Activated CD4-positive, alpha-beta T cell treated with anti-CD3 and anti-CD28 coated beads, Interleukin-2, amount 10 ng/mL, durations not matched to agents 7 days and 5 days (primary cell): ENCODE measurements at regions not wholly inside any gene's neighbourhood (a gene's known extent, or its start where the extent isn't known, plus 50 kb on each side); places are given as distances from the start of the nearest gene placed in this dataset.

Experiments used
- CTCF ChIA-PET: fragments of 350-600 bp; sonication (Branson Sonifier 250); formaldehyde crosslinking; loops from one replicate; lab custom pipeline; 2021; ENCODE audit warnings: antibody characterized with exemption; lab: Charles Lee
- POLR2A ChIA-PET: fragments of 350-600 bp; sonication (Branson Sonifier 250); formaldehyde crosslinking; loops from one replicate; lab custom pipeline; 2021; ENCODE audit warnings: antibody characterized with exemption; lab: Charles Lee
- DNase-seq: peaks from one replicate; pipeline ENCODE4 v3.0.0-alpha.2; 2020
- H3K27ac Mint-ChIP-seq: one replicate; pipeline ENCODE4 v1.8.0; 2021; ENCODE audit warnings: mild to moderate bottlenecking, moderate library complexity, mixed read lengths
- H3K27me3 Mint-ChIP-seq: one replicate; pipeline ENCODE4 v1.8.0; 2021; ENCODE audit warnings: mixed read lengths
- H3K36me3 Mint-ChIP-seq: one replicate; pipeline ENCODE4 v1.8.0; 2021; ENCODE audit warnings: low read depth, mixed read lengths
- H3K4me1 Mint-ChIP-seq: one replicate; pipeline ENCODE4 v1.8.0; 2021; ENCODE audit warnings: mixed read lengths
- H3K4me3 Mint-ChIP-seq: one replicate; pipeline ENCODE4 v1.8.0; 2021; ENCODE audit warnings: mild to moderate bottlenecking, moderate library complexity, mixed read lengths
- H3K9me3 Mint-ChIP-seq: one replicate; pipeline ENCODE4 v1.8.0; 2021; ENCODE audit warnings: mixed read lengths

DNA sequence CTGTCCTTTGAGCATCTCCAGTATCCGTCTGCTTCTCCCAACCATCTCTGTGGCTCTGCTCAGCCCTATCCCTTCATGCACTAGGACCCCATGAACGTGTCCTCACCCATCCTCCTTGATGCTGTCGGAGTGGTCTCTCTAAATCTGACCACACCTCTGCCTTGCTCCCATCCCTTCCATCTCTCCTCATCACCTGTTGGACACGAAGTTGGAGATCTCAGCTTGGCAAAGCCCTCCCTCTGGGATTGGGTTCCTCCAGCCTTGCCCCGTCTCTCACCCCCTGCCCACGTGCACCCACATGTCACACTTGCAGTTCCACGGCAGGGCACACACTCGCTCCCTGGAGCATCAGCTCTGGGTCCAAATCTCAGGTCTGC, 135.7 kb downstream of the ACTL8 start:
- no peak for DNase-seq
- H3K36me3 Mint-ChIP-seq, result no peaks in the 10 kb centered on the region
- no peaks in the 10 kb centered on the region for H3K4me1 Mint-ChIP-seq
- ChIA-PET POLR2A (no interaction called here), CTCF (no interaction called here)
- no peaks in the 10 kb centered on the region for H3K27me3 Mint-ChIP-seq
- no peak overlapping the region for H3K4me3 Mint-ChIP-seq
- no peaks in the 10 kb centered on the region for H3K9me3 Mint-ChIP-seq
- no peak overlapping the region for H3K27ac Mint-ChIP-seq

DNA sequence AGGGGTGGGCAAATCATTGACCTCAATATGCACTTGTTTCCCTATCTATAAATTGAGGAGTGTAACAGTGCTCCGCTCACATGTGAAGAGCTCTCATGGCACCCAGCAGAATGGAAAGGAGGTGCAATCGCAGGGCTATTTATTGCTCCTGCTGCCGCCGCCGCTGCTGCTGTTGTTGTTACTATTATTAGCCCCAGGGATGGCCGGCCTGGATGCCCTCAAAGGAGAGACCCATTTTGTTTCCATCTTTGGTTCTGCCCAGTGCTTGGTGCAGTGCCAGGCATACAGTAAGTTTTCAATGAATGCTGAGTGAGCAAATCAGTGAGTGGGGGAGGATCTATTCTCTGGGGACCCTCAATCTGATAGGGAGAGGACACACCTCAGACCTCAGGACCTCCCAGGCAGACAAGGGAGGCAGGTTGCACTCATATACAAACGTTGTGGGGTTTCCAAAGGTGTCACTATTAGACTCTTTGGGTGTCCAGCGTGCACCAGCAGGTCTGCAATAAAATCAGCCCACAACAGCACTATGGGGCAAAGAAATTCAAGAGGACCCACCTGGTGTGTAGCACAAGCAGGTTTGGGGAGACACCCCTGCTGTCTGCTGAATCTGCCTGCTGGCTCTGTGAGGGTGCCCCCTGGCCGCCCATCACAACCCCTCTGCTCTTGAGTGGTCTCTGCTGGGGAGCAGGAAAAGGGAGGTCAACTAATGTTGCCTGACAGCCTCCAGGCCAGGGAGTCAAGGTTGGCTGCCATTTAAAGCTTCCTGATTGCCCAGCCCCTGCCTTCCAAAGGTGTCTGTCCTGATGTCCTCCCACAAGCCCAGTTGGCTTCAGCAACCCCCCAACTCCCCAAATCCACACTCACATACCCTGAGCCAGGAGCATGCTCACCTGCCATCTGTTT, 136.3 kb downstream of the ACTL8 start:
- Mint-ChIP-seq H3K36me3 (no peaks in the 10 kb centered on the region), H3K9me3 (no peaks in the 10 kb centered on the region), H3K27ac (no peak overlapping the region), H3K27me3 (no peaks in the 10 kb centered on the region), H3K4me1 (no peaks in the 10 kb centered on the region), H3K4me3 (no peak overlapping the region)
- no peak for DNase-seq
- ChIA-PET CTCF (no interaction called here), POLR2A (no interaction called here)

GRCh38 chr1:17892225-17892624, 137.1 kb downstream of the ACTL8 start:
- Mint-ChIP-seq H3K4me1 (no peaks in the 10 kb centered on the region), H3K27me3 (no peaks in the 10 kb centered on the region), H3K9me3 (no peaks in the 10 kb centered on the region), H3K4me3 (no peak overlapping the region), H3K27ac (no peak overlapping the region), H3K36me3 (no peaks in the 10 kb centered on the region)
- ChIA-PET POLR2A (no interaction called here), CTCF (no interaction called here)
- no peak for DNase-seq

DNA sequence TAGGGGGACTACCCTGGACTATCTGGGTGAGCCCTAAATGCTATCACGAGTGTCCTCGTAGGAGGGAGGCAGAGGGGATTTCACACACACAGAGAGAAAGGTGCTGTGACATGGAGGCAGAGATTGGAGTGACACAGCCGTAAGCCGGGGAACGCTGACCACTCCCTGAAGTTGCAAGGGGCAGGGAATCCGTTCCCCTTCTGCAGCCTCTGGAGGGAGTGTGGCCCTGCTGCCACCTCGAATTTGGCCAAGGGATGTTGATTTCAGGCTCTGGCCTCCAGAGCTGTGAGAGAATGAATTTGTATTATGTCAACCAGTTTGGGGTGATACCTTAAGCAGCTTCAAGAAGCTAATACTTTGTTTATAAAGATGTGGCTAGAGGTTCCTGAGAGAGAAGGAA, 137.7 kb downstream of the ACTL8 start:
- no peak for DNase-seq
- ChIA-PET CTCF (no interaction called here), POLR2A (no interaction called here)
- Mint-ChIP-seq H3K9me3 (no peaks in the 10 kb centered on the region), H3K4me1 (no peaks in the 10 kb centered on the region), H3K4me3 (no peak overlapping the region), H3K27me3 (no peaks in the 10 kb centered on the region), H3K27ac (no peak overlapping the region), H3K36me3 (no peaks in the 10 kb centered on the region)

DNA sequence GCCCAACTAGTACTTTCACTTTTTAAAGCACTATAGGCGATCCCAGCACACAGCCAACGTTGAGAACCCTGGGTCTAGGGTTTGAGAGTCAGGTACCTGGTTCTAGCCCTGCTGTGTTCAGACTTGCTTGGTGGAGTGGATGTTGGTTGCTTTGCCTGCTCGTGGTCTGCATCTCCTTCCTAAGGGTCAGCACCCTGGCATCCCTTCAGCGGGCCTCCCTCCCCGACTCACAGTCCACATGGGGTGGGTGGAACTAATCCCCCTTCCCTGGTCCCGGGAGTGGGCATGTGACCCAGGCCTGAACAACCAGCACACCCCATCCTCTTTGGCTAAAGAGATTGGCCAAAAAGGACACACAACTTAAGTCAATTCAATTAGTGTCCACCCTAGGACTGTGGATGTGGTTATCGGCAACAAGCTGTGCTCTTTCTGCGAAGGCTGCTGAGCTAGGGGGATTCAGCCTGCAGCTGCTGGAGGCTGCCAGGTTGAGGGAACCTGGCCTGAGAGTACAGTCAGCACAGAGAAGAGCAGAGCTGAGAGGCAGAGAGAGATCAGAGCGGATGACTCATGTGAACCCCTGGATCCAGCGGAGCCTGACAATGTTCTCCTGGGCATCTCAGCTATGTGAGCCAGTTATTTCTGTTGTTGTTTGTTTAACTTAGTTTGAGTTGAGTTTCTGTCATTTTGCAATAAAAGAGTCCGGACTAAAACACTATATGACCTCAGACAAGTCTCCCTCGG, 138.9 kb downstream of the ACTL8 start:
- no peak for DNase-seq

GRCh38 chr1:17895401-17895800, 140.3 kb downstream of the ACTL8 start:
- POLR2A ChIA-PET, result no interaction called here
- H3K9me3 Mint-ChIP-seq, result no peaks in the 10 kb centered on the region
- H3K27me3 Mint-ChIP-seq, result peaks cover 12% of the 10 kb centered on the region
- no peak overlapping the region for H3K27ac Mint-ChIP-seq
- H3K4me1 Mint-ChIP-seq, result no peaks in the 10 kb centered on the region
- no peak for DNase-seq
- no peak overlapping the region for H3K4me3 Mint-ChIP-seq
- CTCF ChIA-PET, result no interaction called here
- H3K36me3 Mint-ChIP-seq, result no peaks in the 10 kb centered on the region

More for the DNA sequence above, 138.9 kb downstream of the ACTL8 start:
- H3K27me3 Mint-ChIP-seq, result peaks cover 8% of the 10 kb centered on the region
- no peaks in the 10 kb centered on the region for H3K9me3 Mint-ChIP-seq
- CTCF ChIA-PET, result no interaction called here
- no peaks in the 10 kb centered on the region for H3K36me3 Mint-ChIP-seq
- no peak overlapping the region for H3K4me3 Mint-ChIP-seq
- POLR2A ChIA-PET, result no interaction called here
- H3K4me1 Mint-ChIP-seq, result no peaks in the 10 kb centered on the region
- no peak overlapping the region for H3K27ac Mint-ChIP-seq

DNA sequence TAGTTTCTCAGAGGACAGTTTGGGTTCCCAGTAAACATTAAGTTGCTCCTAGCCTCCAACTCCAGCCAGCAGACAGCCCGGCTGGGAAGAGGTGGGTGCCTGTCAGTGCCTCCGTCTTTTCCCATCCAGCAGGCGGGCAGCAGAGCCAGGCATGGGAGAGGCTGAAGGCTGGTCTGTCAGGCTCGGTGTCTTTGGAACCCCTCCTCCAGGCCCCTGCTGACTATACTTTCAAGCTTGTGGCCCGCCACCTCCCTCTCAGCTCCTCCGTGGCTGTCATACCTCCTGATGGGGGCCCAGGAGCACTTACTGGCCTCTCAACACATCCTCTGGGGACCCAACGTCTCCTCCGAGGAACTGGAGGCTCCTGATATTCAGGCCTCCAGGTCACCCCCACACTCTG, 140.9 kb downstream of the ACTL8 start:
- H3K4me3 Mint-ChIP-seq, result no peak overlapping the region
- H3K9me3 Mint-ChIP-seq, result no peaks in the 10 kb centered on the region
- H3K27me3 Mint-ChIP-seq, result peaks cover 12% of the 10 kb centered on the region
- ChIA-PET CTCF (no interaction called here), POLR2A (no interaction called here)
- H3K4me1 Mint-ChIP-seq, result no peaks in the 10 kb centered on the region
- no peaks in the 10 kb centered on the region for H3K36me3 Mint-ChIP-seq
- DNase-seq, result no peak
- no peak overlapping the region for H3K27ac Mint-ChIP-seq

DNA sequence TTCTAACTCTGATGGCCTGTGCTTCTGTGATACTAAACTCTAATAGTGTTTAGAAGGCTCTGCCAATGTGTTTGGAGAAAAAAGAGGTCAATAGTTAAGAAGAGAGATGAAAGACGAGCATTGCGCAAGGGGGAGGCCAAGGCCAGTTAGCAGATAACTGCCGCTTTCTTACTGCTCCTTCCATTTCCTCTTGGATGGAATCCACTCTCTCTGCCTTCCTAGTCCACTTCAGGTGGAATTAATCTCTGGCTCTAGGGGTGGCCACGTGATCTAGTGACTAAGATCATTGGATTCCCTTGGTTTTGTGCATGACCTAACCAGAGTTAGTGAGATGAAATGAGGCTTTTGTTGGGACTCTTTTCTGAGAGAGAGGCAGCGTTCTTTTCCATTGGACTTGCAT, 148.3 kb downstream of the ACTL8 start:
- H3K27ac Mint-ChIP-seq, result no peak overlapping the region
- CTCF ChIA-PET, result no interaction called here

GRCh38 chr1:17904290-17904689, 149.2 kb downstream of the ACTL8 start:
- POLR2A ChIA-PET, result no interaction called here
- DNase-seq, result no peak
- Mint-ChIP-seq H3K9me3 (no peaks in the 10 kb centered on the region), H3K27me3 (peaks cover 12% of the 10 kb centered on the region), H3K27ac (no peak overlapping the region), H3K4me1 (no peaks in the 10 kb centered on the region), H3K4me3 (no peak overlapping the region), H3K36me3 (no peaks in the 10 kb centered on the region)
- CTCF ChIA-PET, result no interaction called here

More for the DNA sequence above, 148.3 kb downstream of the ACTL8 start:
- Mint-ChIP-seq H3K4me3 (no peak overlapping the region), H3K9me3 (no peaks in the 10 kb centered on the region), H3K27me3 (peaks cover 18% of the 10 kb centered on the region), H3K36me3 (no peaks in the 10 kb centered on the region), H3K4me1 (no peaks in the 10 kb centered on the region)
- POLR2A ChIA-PET, result no interaction called here
- DNase-seq, result no peak

DNA sequence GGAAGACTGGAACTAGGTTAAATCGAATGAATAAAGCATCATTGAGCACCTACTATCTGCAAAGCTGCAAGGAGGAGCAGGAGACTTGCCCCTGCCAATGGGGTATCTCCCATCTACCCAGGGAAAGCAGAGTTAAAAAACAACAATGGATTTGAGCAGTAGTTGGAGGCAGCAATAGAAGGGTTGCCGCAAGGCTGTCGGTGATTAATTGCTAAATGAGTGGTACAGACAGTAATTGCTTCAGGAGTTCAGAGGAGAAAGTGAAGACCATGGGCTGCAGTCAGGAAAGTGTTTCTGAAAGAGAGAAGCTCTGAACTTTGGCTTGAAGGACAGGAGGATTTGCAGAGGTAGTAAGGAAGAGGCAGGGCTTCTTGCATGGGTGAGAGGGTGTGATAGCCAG, 152.9 kb downstream of the ACTL8 start:
- Mint-ChIP-seq H3K36me3 (no peaks in the 10 kb centered on the region), H3K27me3 (peaks cover 18% of the 10 kb centered on the region), H3K4me1 (no peaks in the 10 kb centered on the region), H3K4me3 (no peak overlapping the region), H3K9me3 (no peaks in the 10 kb centered on the region), H3K27ac (no peak overlapping the region)
- ChIA-PET POLR2A (no interaction called here), CTCF (no interaction called here)
- DNase-seq, result no peak

DNA sequence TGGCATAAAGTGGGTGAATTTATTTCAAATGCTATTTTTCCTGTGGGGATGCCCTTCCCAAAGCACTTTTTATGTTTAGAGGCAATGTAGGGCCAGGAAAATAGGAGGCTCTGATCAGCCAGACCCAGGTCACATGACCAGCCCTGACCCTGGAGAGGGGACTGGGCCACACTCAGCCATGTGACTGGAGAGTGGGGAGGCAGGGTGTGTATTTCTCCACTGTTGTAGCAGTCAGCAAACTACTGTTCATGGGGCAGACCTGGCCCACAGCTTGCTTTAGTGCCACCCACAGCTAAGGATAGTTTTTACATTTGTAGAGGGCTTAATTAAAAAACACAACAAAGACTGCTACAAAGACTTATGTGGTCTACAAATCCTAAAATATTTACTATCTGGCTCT, 153.8 kb downstream of the ACTL8 start:
- H3K36me3 Mint-ChIP-seq, result no peaks in the 10 kb centered on the region
- H3K9me3 Mint-ChIP-seq, result no peaks in the 10 kb centered on the region
- CTCF ChIA-PET, result no interaction called here
- no peak overlapping the region for H3K27ac Mint-ChIP-seq
- peaks cover 16% of the 10 kb centered on the region for H3K27me3 Mint-ChIP-seq
- no peak for DNase-seq
- POLR2A ChIA-PET, result no interaction called here
- H3K4me1 Mint-ChIP-seq, result no peaks in the 10 kb centered on the region
- no peak overlapping the region for H3K4me3 Mint-ChIP-seq

DNA sequence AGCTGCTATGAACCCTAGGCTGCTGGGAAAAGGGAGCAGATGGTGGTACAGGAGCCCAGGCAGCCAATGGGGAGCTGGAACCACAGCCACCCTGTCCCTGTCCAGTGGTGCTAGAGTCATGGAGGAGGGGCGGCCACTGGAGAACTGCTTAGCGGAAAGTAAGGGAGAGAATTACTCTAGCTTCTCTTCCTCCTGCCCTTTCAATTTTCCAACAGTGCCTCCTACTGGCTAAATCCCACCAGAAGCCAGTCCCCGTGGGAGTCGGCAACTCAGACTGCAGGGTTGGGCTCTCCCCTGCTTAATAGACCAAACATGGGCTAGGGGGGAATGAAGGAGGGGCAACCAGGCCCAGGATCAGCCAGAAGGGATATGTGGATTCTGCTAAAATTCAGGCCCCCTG, 154.5 kb downstream of the ACTL8 start:
- Mint-ChIP-seq H3K4me3 (no peak overlapping the region), H3K36me3 (no peaks in the 10 kb centered on the region), H3K27me3 (peaks cover 16% of the 10 kb centered on the region), H3K27ac (no peak overlapping the region), H3K9me3 (no peaks in the 10 kb centered on the region), H3K4me1 (no peaks in the 10 kb centered on the region)
- DNase-seq, result no peak
- POLR2A ChIA-PET, result no interaction called here
- CTCF ChIA-PET, result no interaction called here

DNA sequence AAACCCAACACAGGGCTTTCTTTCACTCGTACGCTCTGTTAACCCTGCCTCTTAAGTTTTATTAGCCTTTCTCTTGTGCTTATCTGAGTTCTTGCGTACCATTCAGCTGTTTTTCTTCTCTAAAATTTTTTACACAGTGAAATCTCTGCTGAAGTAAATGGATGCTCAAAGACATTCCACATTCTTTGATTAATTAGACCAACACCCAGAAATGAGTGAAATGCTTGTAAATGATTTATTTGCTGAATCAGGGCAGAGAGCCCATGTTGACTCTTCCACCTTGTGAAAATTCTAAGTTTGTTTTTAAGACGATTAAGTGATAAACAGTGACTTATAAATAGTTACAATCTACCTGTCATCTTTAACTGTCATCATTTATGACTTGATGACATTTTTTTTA, 156.7 kb downstream of the ACTL8 start:
- H3K36me3 Mint-ChIP-seq, result no peaks in the 10 kb centered on the region
- POLR2A ChIA-PET, result no interaction called here
- CTCF ChIA-PET, result no interaction called here
- no peak for DNase-seq
- peaks cover 24% of the 10 kb centered on the region for H3K27me3 Mint-ChIP-seq
- no peaks in the 10 kb centered on the region for H3K9me3 Mint-ChIP-seq
- H3K27ac Mint-ChIP-seq, result no peak overlapping the region
- H3K4me1 Mint-ChIP-seq, result no peaks in the 10 kb centered on the region
- H3K4me3 Mint-ChIP-seq, result no peak overlapping the region
